CD4-positive, alpha-beta T cell treated with Interleukin-4 for 1 hour (primary cell): ENCODE measurements at regions not wholly inside any gene's neighbourhood (a gene's known extent, or its start where the extent isn't known, plus 50 kb on each side); places are given as distances from the start of the nearest gene placed in this dataset.
A peak's percentile ranks its signal among the peaks of the same experiment; 100 is the strongest.

Experiments used
- DNase-seq, 2 donors: peaks; one replicate each; pipeline ENCODE4 v3.0.0-alpha.2; 2020 to 2022

GRCh38 chr17:77593081-77593480 is 365.4 kb upstream of the TNRC6C start:
- DNase-seq: no peak

- no peak for DNase-seq
Measured at GRCh38 chr17:77594416-77595209, 363.9 kb upstream of the TNRC6C start.

- no peak for DNase-seq
Measured at GRCh38 chr17:77596491-77597417, 361.7 kb upstream of the TNRC6C start.

- no peak for DNase-seq
Measured at GRCh38 chr17:77597418-77598240, 360.9 kb upstream of the TNRC6C start.

GRCh38 chr17:77598241-77598620 is 360.3 kb upstream of the TNRC6C start:
- no peak for DNase-seq

GRCh38 chr17:77599699-77600098 is 358.8 kb upstream of the TNRC6C start:
- no peak for DNase-seq

- DNase-seq: no peak
Measured at GRCh38 chr17:77600346-77600745, 358.2 kb upstream of the TNRC6C start.

GRCh38 chr17:77601054-77601979 is 357.2 kb upstream of the TNRC6C start:
- no peak for DNase-seq

GRCh38 chr17:77602062-77602746 is 356.3 kb upstream of the TNRC6C start:
- DNase-seq: no peak

- no peak for DNase-seq
Measured at GRCh38 chr17:77602883-77603640, 355.4 kb upstream of the TNRC6C start.

- no peak for DNase-seq
Measured at GRCh38 chr17:77604301-77604972, 354.1 kb upstream of the TNRC6C start.

GRCh38 chr17:77604973-77605313 is 353.6 kb upstream of the TNRC6C start:
- no peak for DNase-seq

GRCh38 chr17:77606146-77606864 is 352.2 kb upstream of the TNRC6C start:
- DNase-seq: no peak

- no peak for DNase-seq
Measured at GRCh38 chr17:77606865-77607210, 351.7 kb upstream of the TNRC6C start.

GRCh38 chr17:77607606-77608005 is 350.9 kb upstream of the TNRC6C start:
- no peak for DNase-seq

GRCh38 chr17:77608431-77608830 is 350.1 kb upstream of the TNRC6C start:
- DNase-seq: no peak

GRCh38 chr17:77609553-77610517 is 348.7 kb upstream of the TNRC6C start:
- peak; percentile 80 for DNase-seq

GRCh38 chr17:77610518-77610893 is 348.0 kb upstream of the TNRC6C start:
- DNase-seq: no peak
